CD4-positive, alpha-beta T cell treated with Interleukin-4 for 1 hour (primary cell): ENCODE measurements at regions not wholly inside any gene's neighbourhood (a gene's known extent, or its start where the extent isn't known, plus 50 kb on each side); places are given as distances from the start of the nearest gene placed in this dataset.

Experiments
- DNase-seq, 2 donors: peaks; one replicate each; pipeline ENCODE4 v3.0.0-alpha.2; 2020 to 2022

DNA sequence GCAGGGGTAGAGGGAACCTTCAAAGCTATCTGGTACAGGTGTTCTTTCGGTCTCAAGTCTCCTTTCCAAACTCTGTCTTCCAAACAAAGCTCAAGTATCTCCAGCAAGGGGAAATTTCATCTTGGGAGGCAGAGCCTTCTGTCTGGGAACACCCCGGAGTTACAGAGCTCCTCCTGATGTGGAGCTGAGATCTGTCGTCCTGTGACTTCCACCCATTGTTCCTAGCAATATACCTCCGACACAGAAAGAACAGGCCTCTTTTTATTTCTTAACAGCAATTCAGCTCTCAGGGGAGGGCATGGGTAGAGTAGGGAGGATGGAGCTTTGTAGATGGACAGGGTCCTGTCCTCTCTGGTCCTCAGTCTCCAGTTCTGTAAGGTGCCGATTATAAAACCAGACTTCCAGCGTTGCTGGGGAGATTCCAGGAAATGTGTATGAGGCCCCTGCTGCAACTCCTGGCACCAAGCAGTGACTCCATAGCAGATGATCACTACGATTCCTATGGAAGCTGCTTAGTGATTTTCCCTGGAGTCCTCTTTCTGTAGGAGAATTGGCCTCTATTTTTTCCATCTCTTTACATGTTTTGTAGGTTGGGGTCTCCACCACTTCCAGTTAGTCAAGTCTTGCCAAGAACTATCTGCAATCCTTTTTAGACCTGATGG, 56.0 kb upstream of the ARGLU1 start:
- DNase-seq: no peak

DNA sequence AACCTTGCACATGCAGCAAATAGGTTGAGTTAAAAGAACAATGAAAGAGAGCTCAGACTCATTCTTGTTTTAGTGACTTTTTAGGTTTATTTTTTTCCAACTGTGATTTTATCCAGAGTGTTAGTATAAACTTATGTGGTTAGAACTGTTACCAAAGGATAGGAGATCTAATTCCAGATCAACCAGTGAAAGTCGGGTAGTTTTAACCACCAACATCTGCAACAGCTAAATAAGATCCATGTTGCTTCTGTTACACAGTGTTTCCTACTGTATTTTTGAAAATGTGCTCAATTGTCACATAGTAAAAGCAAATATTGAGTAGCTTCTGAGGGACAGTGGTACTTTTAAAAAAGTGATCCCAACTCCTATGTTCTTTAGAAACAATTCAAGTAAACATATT, 53.9 kb upstream of the ARGLU1 start:
- DNase-seq: no peak

DNA sequence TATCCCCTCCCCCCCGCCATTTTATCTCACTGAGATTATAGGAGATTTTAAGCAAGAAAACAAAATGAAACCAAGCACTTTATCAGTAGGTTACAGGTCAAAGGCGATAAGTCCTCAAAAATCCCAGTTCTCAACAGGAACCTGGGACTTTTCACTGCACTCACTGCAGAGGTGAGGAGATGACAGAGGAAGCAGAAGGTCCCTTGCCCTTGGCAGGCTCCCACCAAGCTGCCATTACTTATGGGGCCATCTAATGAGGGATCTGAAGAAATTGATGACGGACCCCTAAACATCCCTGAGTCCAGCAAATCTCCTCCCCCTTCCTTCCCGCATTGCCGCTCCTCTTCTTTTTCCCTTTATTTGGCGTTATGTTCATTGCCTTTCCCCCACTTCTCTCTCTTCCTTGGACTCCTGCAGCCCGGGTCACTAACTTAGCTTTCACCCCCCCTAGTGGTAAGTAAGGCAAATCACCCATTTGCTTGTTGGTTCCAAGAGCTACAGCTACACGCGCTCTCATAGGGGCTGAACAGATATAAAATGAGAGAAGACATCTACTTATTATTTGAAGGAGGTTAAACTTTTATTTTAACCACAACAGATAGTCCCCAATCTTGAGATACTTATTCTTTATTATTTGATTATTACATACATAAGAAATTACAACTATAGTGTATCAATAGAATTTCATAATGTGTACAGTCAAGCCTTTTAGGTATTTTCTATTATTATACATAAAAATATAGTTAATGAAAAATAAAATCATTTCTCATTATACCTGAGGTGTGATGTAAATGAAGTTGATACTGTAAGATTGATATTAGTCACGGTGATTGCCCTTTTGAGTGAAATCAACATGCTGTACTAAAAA, 52.0 kb upstream of the ARGLU1 start:
- peak in 1 of 2 donors; percentile 56 for DNase-seq
